ENCODE measurements at regions not wholly inside any gene's neighbourhood (a gene's known extent, or its start where the extent isn't known, plus 50 kb on each side); places are given as distances from the start of the nearest gene placed in this dataset.

DNA sequence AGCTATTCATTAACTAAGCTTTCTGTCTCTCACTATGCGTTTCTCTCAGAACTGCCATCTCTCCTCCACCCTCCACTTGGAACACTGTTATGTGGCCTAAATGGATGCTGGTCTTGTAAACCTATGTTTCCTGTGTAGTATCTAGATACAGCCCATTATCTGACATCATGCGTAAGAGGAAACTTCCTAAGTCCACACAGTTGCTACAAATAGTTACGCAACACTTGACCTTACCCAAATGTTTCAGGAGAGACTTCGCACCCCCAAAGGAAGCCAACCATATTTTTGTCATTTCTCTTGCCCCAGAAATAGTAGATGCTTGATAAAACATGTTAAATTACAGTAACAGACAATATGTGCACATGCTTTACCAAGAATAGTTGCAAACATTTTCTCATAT is 87.2 kb upstream of the TPRG1 start:
- TF ChIP-seq, protein P1, sequence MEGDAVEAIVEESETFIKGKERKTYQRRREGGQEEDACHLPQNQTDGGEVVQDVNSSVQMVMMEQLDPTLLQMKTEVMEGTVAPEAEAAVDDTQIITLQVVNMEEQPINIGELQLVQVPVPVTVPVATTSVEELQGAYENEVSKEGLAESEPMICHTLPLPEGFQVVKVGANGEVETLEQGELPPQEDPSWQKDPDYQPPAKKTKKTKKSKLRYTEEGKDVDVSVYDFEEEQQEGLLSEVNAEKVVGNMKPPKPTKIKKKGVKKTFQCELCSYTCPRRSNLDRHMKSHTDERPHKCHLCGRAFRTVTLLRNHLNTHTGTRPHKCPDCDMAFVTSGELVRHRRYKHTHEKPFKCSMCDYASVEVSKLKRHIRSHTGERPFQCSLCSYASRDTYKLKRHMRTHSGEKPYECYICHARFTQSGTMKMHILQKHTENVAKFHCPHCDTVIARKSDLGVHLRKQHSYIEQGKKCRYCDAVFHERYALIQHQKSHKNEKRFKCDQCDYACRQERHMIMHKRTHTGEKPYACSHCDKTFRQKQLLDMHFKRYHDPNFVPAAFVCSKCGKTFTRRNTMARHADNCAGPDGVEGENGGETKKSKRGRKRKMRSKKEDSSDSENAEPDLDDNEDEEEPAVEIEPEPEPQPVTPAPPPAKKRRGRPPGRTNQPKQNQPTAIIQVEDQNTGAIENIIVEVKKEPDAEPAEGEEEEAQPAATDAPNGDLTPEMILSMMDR (IDR thresholded peaks at IDR 0.05): no peak
- TF ChIP-seq EZH2 (IDR thresholded peaks at IDR 0.05) (no peak), EZH2phosphoT487 (IDR thresholded peaks at IDR 0.05) (no peak)

Data from neural progenitor cell (in vitro differentiated cells).